Stimulated activated CD4-positive, alpha-beta T cell treated with anti-CD3 and anti-CD28 coated beads, Interleukin-4, amount 100 ng/mL, for 48 hours (primary cell): ENCODE measurements at regions not wholly inside any gene's neighbourhood (a gene's known extent, or its start where the extent isn't known, plus 50 kb on each side); places are given as distances from the start of the nearest gene placed in this dataset.

Experiments used
- DNase-seq, 2 donors: peaks; one replicate each; pipeline ENCODE4 v3.0.0-alpha.2; 2020; ENCODE audit warnings: low read depth in 2 of 2

DNA sequence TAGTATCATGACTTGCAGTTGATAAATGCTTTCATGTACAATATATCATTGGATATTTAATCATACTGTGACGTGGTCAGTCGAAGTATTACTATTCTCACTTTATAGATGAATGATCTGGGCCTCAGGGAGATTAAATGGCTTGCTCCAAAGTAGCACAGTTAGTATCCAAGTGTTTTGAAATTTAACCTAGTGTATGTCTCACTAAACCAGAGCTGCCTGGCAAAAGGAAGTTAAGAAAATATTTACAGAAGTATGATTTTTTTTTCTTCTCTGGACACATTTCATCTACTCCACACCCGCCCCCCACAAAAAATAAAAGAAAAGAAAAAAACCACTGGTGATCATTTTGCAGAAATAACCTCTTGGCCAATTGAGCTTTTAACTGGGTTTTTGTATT lies 71.9 kb upstream of the CXADR start:
- no peak for DNase-seq

GRCh38 chr21:17441370-17441769 lies 71.5 kb upstream of the CXADR start:
- DNase-seq, result no peak

- no peak for DNase-seq
These were observed 70.7 kb upstream of the CXADR start for GRCh38 chr21:17442165-17442564.

- DNase-seq, result no peak
These were observed 68.0 kb upstream of the CXADR start for GRCh38 chr21:17444828-17445227.

DNA sequence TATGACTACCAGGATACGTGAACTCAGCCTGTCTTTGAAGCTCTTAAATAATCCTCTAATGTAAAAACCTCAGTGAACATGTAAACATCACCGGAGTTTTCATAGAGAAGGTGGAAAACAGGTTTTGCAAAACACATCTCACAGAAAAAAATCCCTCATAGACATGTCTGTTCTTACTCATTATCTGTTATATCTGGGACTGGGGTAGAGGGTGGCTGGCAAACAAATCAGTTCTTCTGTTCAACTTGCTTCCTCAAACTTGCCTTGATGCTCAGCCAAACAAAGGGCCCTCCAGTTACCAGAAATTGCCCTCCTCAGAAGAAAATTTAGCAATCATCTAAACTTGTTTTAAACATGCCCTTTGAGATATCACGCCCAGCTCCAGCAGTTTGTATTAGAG lies 66.1 kb upstream of the CXADR start:
- DNase-seq, result no peak

GRCh38 chr21:17449701-17450100 lies 63.1 kb upstream of the CXADR start:
- no peak for DNase-seq

- DNase-seq, result no peak
These were observed 61.4 kb upstream of the CXADR start for GRCh38 chr21:17451364-17451891.

GRCh38 chr21:17454315-17455027 lies 58.4 kb upstream of the CXADR start:
- peak; percentile 46 to 51 for DNase-seq

DNA sequence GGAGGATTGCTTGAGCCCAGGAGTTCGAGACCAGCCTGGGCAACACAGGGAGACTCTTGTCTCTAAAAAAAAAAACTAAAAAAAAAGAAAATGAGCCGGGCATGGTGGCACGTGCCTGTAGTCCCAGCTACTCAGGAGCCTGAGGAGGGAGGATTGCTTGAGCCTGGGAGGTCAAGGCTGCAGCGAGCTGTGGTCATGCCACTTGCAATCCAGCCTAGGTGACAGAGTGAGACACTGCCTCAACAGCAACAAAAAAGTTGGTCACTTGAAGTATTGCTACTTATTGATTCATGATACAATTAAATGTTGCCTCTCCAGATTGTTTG lies 57.9 kb upstream of the CXADR start:
- no peak for DNase-seq

- no peak for DNase-seq
These were observed 57.4 kb upstream of the CXADR start for GRCh38 chr21:17455451-17455850.

- no peak for DNase-seq
These were observed 54.6 kb upstream of the CXADR start for GRCh38 chr21:17458279-17458678.

GRCh38 chr21:17460094-17460493 lies 52.7 kb upstream of the CXADR start:
- no peak for DNase-seq

DNA sequence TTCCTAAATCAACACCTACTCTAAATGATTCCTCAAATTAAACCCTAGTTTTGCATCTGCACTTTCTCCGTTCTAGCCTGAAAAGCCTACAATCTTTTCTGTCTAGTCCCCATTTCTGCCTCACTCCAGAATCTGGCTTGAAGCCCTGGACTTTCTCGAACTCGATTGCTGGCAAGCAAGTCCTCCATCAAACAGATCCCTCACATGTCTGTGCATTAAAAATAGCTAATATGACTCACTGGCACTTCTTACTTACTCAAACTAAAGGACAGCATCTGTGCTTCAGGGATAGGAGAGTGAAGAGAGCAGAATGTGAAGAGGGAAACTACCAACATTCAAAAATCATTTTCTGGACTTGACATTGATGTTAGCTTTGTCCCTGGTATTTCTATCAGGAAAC lies 51.8 kb upstream of the CXADR start:
- no peak for DNase-seq

DNA sequence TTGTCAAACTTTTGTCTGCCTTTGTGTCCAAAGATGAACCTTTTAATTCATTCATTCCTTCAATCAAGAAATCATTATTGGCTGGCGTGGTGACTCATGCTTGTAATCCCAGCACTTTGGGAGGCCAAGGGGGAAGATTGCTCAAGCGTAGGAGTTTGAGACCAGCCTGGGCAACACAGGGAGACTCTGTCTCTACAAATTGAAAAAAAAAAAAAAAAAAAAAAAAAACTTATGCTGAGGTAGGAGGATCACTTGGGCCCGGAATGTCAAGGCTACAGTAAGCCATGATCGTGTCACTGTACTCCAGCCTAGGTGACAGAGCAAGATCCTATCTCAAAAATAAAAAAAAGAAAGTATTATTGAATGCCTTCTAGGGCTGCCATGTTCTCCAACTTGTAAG lies 51.3 kb upstream of the CXADR start:
- no peak for DNase-seq

GRCh38 chr21:17462276-17462981 lies 50.4 kb upstream of the CXADR start:
- no peak for DNase-seq
